Activated CD8-positive, alpha-beta memory T cell treated with anti-CD3 and anti-CD28 coated beads, Interleukin-2, amount 50 U/mL, for 48 hours (primary cell): ENCODE measurements at regions not wholly inside any gene's neighbourhood (a gene's known extent, or its start where the extent isn't known, plus 50 kb on each side); places are given as distances from the start of the nearest gene placed in this dataset.
"Not testable (repeated sequence)": the region's sequence is repeated elsewhere in the genome, so short reads cannot be mapped to it uniquely, and the experiment has no call there.

Source experiments
- DNase-seq: peaks from one replicate; pipeline ENCODE4 v3.0.0-alpha.2; 2020

DNA sequence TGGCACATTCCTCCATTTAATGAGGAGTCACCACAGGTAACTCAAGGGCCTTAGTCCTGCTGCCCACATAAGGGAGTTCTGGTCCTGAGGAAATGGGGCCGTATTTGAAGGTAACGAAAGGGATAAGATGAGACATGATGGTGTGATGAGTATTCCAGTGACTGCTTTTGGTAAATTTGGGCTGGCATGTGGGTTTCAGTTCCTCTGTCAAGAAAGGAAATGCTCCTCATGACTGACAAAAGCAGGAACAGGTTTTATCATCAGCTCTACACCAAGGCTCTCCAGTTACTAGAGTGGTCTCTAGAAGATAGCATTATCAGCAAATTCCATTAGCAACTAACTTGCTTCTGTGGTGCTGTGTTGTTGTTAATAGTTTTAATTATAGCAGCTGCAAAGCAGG lies 161.8 kb upstream of the PTPN20 start:
- not testable (repeated sequence) for DNase-seq

DNA sequence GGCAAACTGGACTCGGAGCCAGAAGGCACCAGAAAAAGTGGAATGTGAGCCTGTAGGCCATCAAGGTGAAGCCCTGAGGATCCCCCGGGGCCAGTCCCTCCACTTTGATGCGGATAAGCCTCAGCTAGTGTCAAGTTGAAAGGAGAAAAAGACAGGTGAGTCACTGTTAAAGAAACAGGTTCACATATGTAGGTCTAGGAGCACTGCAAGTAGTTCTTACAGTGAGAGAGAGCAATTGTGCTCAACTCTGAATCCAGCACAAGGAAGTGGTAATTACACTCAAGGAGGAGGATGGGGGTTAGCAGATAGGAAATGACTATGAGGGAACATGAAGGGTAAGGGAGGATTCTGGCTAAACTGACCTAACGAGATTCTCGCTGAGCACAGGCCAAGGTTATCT lies 157.5 kb upstream of the PTPN20 start:
- not testable (repeated sequence) for DNase-seq

- not testable (repeated sequence) for DNase-seq
Measured at GRCh38 chr10:46761471-46761870, 149.8 kb upstream of the PTPN20 start.

DNA sequence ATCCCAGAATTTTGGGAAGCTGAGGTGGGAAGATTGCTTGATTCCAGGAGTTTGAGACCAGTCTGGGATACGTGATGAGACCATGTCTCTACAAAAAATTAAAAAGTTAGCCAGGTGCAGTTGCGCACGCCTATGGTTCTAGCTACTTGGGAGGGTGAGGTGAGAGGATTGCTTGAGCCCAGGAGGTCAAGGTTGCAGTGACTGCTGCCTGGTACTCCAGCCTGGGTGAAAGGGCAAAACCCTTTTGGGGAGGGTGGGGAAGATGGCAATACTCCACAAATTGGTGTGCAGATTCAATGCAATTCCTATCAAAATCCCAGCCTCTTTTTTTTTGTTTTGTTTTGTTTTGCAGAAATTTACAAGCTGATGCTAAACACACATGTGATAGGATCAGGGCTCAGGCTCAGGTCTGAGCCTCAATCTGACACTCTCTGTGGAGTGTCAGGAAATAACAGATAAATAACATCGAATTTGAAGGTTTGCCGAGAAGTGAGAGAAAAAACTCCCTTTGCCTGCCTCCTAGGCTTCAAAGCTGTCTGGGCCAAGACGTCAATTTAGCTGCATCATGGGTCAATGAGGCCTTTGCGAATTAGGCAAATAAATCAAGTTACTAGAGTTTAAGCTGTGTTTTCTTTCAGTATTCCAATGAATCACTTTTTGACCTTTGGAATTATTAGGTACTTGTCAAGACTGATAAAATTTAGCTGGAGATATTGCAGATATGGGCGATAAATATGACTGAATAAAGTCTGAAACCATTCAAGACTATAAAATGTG lies 142.5 kb upstream of the PTPN20 start:
- DNase-seq = not testable (repeated sequence)

- DNase-seq = not testable (repeated sequence)
Measured at GRCh38 chr10:46773178-46773896, 137.9 kb upstream of the PTPN20 start.

DNA sequence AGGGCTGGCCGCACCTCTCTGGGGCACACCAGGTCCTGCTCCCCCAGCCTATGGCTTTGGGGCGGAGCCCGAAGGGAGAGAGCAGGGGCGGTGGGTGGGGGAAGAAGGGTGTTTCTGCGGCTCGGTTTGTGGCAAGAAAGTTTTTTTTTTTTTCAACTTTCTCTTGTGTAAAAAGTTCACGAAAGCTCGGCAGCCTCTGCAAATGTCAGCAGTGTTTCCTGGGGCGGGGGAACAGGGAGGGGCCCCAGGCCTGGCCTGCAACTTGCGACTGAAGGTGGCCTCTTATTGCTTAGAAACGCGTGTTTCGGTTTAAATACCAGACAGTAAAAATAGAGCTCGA lies 137.4 kb upstream of the PTPN20 start:
- DNase-seq = not testable (repeated sequence)

- DNase-seq = not testable (repeated sequence)
Measured at GRCh38 chr10:46774366-46774765, 136.9 kb upstream of the PTPN20 start.

GRCh38 chr10:46774945-46775667 lies 136.1 kb upstream of the PTPN20 start:
- DNase-seq = not testable (repeated sequence)

DNA sequence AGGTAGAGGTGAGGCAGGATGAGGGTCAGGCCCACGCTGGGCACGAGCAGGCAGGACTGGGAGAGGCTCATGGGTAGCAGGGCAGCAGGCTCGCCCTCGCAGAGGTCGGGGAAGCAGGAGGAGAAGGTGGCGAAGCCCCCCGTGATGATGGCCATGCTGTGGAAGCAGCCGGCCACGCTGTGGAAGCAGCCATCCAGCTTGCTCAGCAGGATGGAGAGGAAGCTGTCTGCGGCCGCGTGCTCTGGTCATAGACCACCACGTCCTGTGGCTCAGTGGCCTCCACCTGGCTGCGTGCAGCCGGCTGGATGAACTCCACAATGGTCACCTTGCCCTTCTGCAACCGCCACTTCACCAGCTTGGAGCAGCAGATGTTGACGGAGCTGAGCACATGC lies 135.6 kb upstream of the PTPN20 start:
- not testable (repeated sequence) for DNase-seq

- DNase-seq = not testable (repeated sequence)
Measured at GRCh38 chr10:46779571-46779970, 131.7 kb upstream of the PTPN20 start.

GRCh38 chr10:46780164-46780563 lies 131.1 kb upstream of the PTPN20 start:
- DNase-seq = not testable (repeated sequence)

- not testable (repeated sequence) for DNase-seq
Measured at GRCh38 chr10:46781001-46781400, 130.2 kb upstream of the PTPN20 start.

- DNase-seq = not testable (repeated sequence)
Measured at GRCh38 chr10:46782001-46782874, 129.0 kb upstream of the PTPN20 start.

DNA sequence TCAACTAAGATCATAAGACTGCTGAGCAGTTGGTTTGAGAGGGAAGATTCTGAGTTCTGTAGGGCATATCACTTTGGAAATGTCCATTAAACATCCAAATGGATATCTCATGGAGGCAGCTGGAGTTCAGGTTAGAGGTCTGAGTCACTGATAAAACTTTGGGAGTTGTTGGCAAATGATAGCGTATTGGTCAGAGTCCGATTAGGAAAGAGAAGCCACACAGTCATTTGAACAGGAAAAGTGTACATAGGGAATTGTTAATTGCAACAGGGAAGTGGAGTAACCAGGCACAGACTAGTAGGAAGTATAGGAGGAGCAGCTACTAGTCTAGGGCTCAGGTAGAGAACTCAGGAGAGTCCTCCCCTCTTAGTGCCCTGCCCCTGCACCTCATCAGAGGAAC lies 126.6 kb upstream of the PTPN20 start:
- not testable (repeated sequence) for DNase-seq

GRCh38 chr10:46786125-46786517 lies 125.1 kb upstream of the PTPN20 start:
- not testable (repeated sequence) for DNase-seq

- peak; percentile 82 for DNase-seq
Measured at GRCh38 chr10:46786518-46787320, 124.5 kb upstream of the PTPN20 start.

DNA sequence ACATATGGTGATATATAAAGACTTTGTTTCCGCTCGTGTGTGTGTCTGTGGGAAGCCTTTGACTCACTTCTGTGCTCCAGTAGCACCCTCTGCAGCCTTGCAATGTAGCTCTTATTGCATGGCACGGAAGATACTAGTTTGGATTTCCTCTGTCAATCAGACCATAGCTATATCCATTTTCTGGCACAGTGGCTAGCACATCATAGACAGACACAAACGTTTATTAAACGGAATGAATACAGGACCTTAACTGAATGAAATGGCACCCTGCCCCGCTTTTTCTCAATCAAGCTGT lies 124.0 kb upstream of the PTPN20 start:
- no peak for DNase-seq

GRCh38 chr10:46792657-46793357 lies 118.4 kb upstream of the PTPN20 start:
- DNase-seq = not testable (repeated sequence)

GRCh38 chr10:46796351-46796750 lies 114.9 kb upstream of the PTPN20 start:
- not testable (repeated sequence) for DNase-seq

GRCh38 chr10:46802010-46802409 lies 109.2 kb upstream of the PTPN20 start:
- not testable (repeated sequence) for DNase-seq

- DNase-seq = not testable (repeated sequence)
Measured at GRCh38 chr10:46803082-46803481, 108.1 kb upstream of the PTPN20 start.
